GM23338 (cell line): ENCODE measurements at regions not wholly inside any gene's neighbourhood (a gene's known extent, or its start where the extent isn't known, plus 50 kb on each side); places are given as distances from the start of the nearest gene placed in this dataset.

ENCODE experiments used
- ATAC-seq: fragments of 200-7000 bp; cut with Tn5 transposase; 3 replicates; pipeline ENCODE4 v1.9.1; 2020
- DNase-seq: peaks from one replicate; pipeline ENCODE4 v3.0.0-alpha.2; 2015; ENCODE audit warnings: low spot score
- H2AFZ ChIP-seq: fragments of 200-600 bp; sonication (generic); 2 replicates; pipeline ENCODE4 v1.8.0; 2016; ENCODE audit warnings: antibody characterized with exemption, mild to moderate bottlenecking, moderate library complexity
- H3F3A ChIP-seq: fragments of 200-600 bp; sonication (generic); replicated peaks from 2 replicates; pipeline ENCODE4 v1.8.0; 2017; ENCODE audit warnings: antibody characterized with exemption, mixed run types, low read depth
- H3K27ac ChIP-seq: fragments of 200-600 bp; sonication (generic); 2 replicates; pipeline ENCODE4 v1.6.1; 2016; ENCODE audit warnings: low read depth
- H3K27me3 ChIP-seq: fragments of 200-600 bp; sonication (generic); 2 replicates; pipeline ENCODE4 v1.8.0; 2016; ENCODE audit warnings: mild to moderate bottlenecking, mixed run types, moderate library complexity; ENCODE audit not compliant: insufficient read depth
- H3K36me3 ChIP-seq: fragments of 200-600 bp; sonication (generic); 2 replicates; pipeline ENCODE4 v1.8.0; 2016; ENCODE audit warnings: mild to moderate bottlenecking; ENCODE audit not compliant: insufficient read depth
- H3K4me1 ChIP-seq: fragments of 200-600 bp; sonication (generic); 2 replicates; pipeline ENCODE4 v1.8.0; 2016; ENCODE audit warnings: mild to moderate bottlenecking, moderate library complexity; ENCODE audit not compliant: insufficient read depth
- H3K4me2 ChIP-seq: fragments of 200-600 bp; sonication (generic); 2 replicates; pipeline ENCODE4 v1.7.1; 2017; ENCODE audit warnings: mixed run types
- H3K4me3 ChIP-seq: fragments of 200-600 bp; sonication (generic); 2 replicates; pipeline ENCODE4 v1.6.1; 2016; ENCODE audit warnings: mixed run types
- H3K79me2 ChIP-seq: fragments of 200-600 bp; sonication (generic); replicated peaks from 2 replicates; pipeline ENCODE4 v1.8.0; 2017; ENCODE audit warnings: mild to moderate bottlenecking; ENCODE audit not compliant: insufficient read depth
- H3K9me2 ChIP-seq: fragments of 200-600 bp; sonication (generic); 2 replicates; pipeline ENCODE4 v1.8.0; 2017; ENCODE audit not compliant: insufficient read depth
- H4K20me1 ChIP-seq: fragments of 200-600 bp; sonication (generic); replicated peaks from 2 replicates; pipeline ENCODE4 v1.8.0; 2017; ENCODE audit warnings: mild to moderate bottlenecking; ENCODE audit not compliant: insufficient read depth
- H3K27ac Mint-ChIP-seq: 2 replicates; pipeline ENCODE4 v1.8.0; 2020; ENCODE audit warnings: inconsistent platforms, mild to moderate bottlenecking, moderate library complexity, mixed read lengths
- H3K27me3 Mint-ChIP-seq: 3 replicates; pipeline ENCODE4 v1.8.0; 2022; ENCODE audit warnings: low read depth, mild to moderate bottlenecking, moderate library complexity, mixed read lengths, inconsistent platforms; ENCODE audit not compliant: insufficient read depth, poor library complexity
- H3K36me3 Mint-ChIP-seq: 3 replicates; pipeline ENCODE4 v1.8.0; 2021; ENCODE audit warnings: low read depth, mild to moderate bottlenecking, inconsistent platforms, moderate library complexity, mixed read lengths
- H3K4me1 Mint-ChIP-seq: 3 replicates; pipeline ENCODE4 v1.8.0; 2020; ENCODE audit warnings: mild to moderate bottlenecking, inconsistent platforms, mixed read lengths
- H3K4me3 Mint-ChIP-seq: 3 replicates; pipeline ENCODE4 v1.8.0; 2021; ENCODE audit warnings: moderate library complexity, mild to moderate bottlenecking, inconsistent platforms, mixed read lengths
- H3K9me3 Mint-ChIP-seq: 3 replicates; pipeline ENCODE4 v1.8.0; 2020; ENCODE audit warnings: moderate library complexity, mild to moderate bottlenecking, inconsistent platforms, mixed read lengths
- CREB1 ChIP-seq: fragments of 250-450 bp; sonication (Bioruptor Pico); IDR thresholded peaks from 2 replicates; pipeline ENCODE4 v1.5.0; 2020; ENCODE audit warnings: low read depth, mild to moderate bottlenecking, moderate library complexity
- CTCF ChIP-seq, 2 experiments: fragments of 200-600 bp in 1 of 2; sonication (generic) in 1 of 2; conservative IDR thresholded peaks; 2 replicates each; pipeline versions ENCODE4 v1.5.1 to v1.6.1; 2016 to 2017; ENCODE audit warnings: antibody characterized with exemption in 2 of 2, low read depth in 2 of 2, mild to moderate bottlenecking in 2 of 2, moderate library complexity in 1 of 2
- EZH2 ChIP-seq: fragments of 200-600 bp; sonication (generic); IDR thresholded peaks from one replicate; pipeline ENCODE4 v1.8.0; 2017; ENCODE audit warnings: antibody characterized with exemption, mild to moderate bottlenecking, low read depth; ENCODE audit not compliant: unreplicated experiment
- EZH2phosphoT487 ChIP-seq: fragments of 200-600 bp; sonication (generic); IDR thresholded peaks from one replicate; pipeline ENCODE4 v1.8.1; 2018; ENCODE audit warnings: antibody characterized with exemption; ENCODE audit not compliant: unreplicated experiment
- JUNB ChIP-seq: IDR thresholded peaks from one replicate; pipeline ENCODE4 v1.6.1; 2016; ENCODE audit warnings: antibody characterized with exemption; ENCODE audit not compliant: unreplicated experiment
- NANOG ChIP-seq: IDR thresholded peaks from 2 replicates; pipeline ENCODE4 v1.6.1; 2016; ENCODE audit warnings: antibody characterized with exemption, borderline replicate concordance
- POLR2AphosphoS5 ChIP-seq: IDR thresholded peaks from 2 replicates; pipeline ENCODE4 v1.6.1; 2016; ENCODE audit warnings: antibody characterized with exemption, low read depth
- REST ChIP-seq: IDR thresholded peaks from one replicate; pipeline ENCODE4 v1.6.1; 2018; ENCODE audit warnings: antibody characterized with exemption; ENCODE audit not compliant: unreplicated experiment
- STAT1 ChIP-seq: IDR thresholded peaks from one replicate; pipeline ENCODE4 v1.6.1; 2016; ENCODE audit warnings: antibody characterized with exemption; ENCODE audit not compliant: unreplicated experiment
- ZNF114 ChIP-seq: fragments of 250-450 bp; sonication (Bioruptor Pico); IDR thresholded peaks from 2 replicates; pipeline ENCODE4 v1.5.0; 2020; ENCODE audit warnings: mild to moderate bottlenecking, moderate library complexity
- ZNF331 ChIP-seq: fragments of 250-450 bp; sonication (Bioruptor Pico); IDR thresholded peaks from 2 replicates; pipeline ENCODE4 v1.5.0; 2020; ENCODE audit warnings: low read depth, mild to moderate bottlenecking, moderate library complexity

DNA sequence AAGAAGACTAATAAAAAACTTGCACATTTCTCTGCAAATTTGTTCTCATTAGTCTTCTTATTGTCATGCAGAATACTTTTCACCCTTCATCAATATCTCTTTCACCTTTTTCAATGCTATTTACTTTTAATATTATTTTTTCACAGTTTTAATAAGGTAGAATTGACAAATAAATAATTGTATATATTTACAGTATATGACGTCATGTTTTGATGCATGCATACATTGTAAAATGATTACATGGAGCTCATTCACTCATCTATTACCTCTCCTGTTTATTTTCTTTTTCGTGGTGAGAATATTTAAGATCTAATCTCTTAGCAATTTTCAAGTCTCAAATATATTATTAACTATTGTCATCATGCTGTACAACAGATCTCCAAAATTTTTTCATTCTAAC is 658.2 kb upstream of the MKI67 start:
- DNase-seq: no peak
- no peak for TF ChIP-seq EZH2
- no peak for TF ChIP-seq REST
- TF ChIP-seq CREB1 (CRISPR knock-in tag): no peak
- H3K4me1 Mint-ChIP-seq: no peaks in the 10 kb centered on the region; the same call in 2 of the 3 replicates

DNA sequence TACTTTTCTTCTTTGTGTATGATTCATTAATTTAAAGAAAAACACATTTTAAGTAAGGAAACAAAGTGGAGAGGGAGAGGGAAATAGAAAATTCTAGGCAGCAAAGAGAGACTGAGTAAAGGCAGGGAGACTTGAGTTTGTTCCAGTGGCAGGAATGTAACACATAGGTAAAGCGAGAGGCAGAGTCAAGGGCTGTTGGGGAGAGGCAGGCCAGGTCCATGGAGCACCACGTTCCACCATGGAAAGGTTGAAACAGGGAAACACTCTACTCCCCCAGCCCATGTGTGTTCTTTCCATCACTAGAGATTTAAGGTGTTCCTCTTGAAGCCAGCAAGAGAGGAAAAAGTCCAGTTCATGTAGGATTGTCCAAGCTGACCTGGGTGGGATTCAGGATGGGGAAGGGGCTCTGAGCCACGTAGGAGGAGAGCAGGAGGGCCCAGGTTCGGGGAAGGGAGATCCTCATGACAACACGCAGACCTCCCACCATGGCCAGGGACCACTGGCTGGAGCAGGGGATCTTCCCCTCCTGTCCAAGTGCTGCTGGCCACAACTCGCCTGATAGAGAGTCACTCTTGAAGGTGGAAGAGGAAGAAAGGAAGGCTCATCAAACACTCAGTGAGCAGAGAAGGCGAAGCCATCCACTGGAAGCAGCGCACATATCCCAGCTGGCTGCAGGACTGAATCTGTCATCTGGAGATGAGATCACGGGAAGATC is 666.4 kb upstream of the MKI67 start:
- ATAC-seq (no peak), DNase-seq (no peak)
- Mint-ChIP-seq H3K27ac (no peak overlapping the region), H3K36me3 (no peaks in the 10 kb centered on the region), H3K9me3 (no peaks in the 10 kb centered on the region), H3K27me3 (peaks cover 1% of the 10 kb centered on the region), H3K4me1 (no peaks in the 10 kb centered on the region), H3K4me3 (no peak overlapping the region)
- no peaks in the 10 kb centered on the region for H3K79me2 ChIP-seq
- no peak overlapping the region for H3K4me2 ChIP-seq
- no peaks in the 10 kb centered on the region for H3K9me2 ChIP-seq
- no peak overlapping the region for H3K27ac ChIP-seq
- no peaks in the 10 kb centered on the region for H3K27me3 ChIP-seq
- H2AFZ ChIP-seq: no peak overlapping the region
- H4K20me1 ChIP-seq: no peaks in the 10 kb centered on the region
- H3F3A ChIP-seq: no peaks in the 10 kb centered on the region
- H3K4me3 ChIP-seq: no peak overlapping the region
- no peaks in the 10 kb centered on the region for H3K36me3 ChIP-seq
- no peaks in the 10 kb centered on the region for H3K4me1 ChIP-seq
- no peak for TF ChIP-seq ZNF114 (CRISPR knock-in tag)
- TF ChIP-seq CREB1 (CRISPR knock-in tag): no peak
- no peak for TF ChIP-seq JUNB
- TF ChIP-seq STAT1: no peak
- no peak for TF ChIP-seq EZH2phosphoT487
- TF ChIP-seq ZNF331 (CRISPR knock-in tag): no peak
- TF ChIP-seq REST: no peak
- no peak for TF ChIP-seq EZH2
- no peak for TF ChIP-seq POLR2AphosphoS5
- no peak for TF ChIP-seq CTCF (conservative IDR thresholded peaks at IDR 0.05; ENCODE audit: low read depth in 2 of 2)
- no peak for TF ChIP-seq NANOG

More for the DNA sequence above, 658.2 kb upstream of the MKI67 start:
- no peak overlapping the region for H2AFZ ChIP-seq
- no peaks in the 10 kb centered on the region for H4K20me1 ChIP-seq
- H3K9me2 ChIP-seq: no peaks in the 10 kb centered on the region
- no peaks in the 10 kb centered on the region for H3K36me3 ChIP-seq
- H3K4me1 ChIP-seq: no peaks in the 10 kb centered on the region
- no peak overlapping the region for H3K4me3 ChIP-seq
- H3K4me2 ChIP-seq: no peak overlapping the region
- no peak overlapping the region for H3K27ac ChIP-seq
- H3K9me3 Mint-ChIP-seq: no peaks in the 10 kb centered on the region
- peaks cover 1% of the 10 kb centered on the region for H3K27me3 Mint-ChIP-seq
- no peaks in the 10 kb centered on the region for H3K36me3 Mint-ChIP-seq
- no peak overlapping the region for H3K27ac Mint-ChIP-seq
- no peak for ATAC-seq
- H3K79me2 ChIP-seq: no peaks in the 10 kb centered on the region
- H3K4me3 Mint-ChIP-seq: no peak overlapping the region
- no peaks in the 10 kb centered on the region for H3F3A ChIP-seq
- H3K27me3 ChIP-seq: no peaks in the 10 kb centered on the region
